Mucosa of gallbladder (tissue), 1 donor: ENCODE measurements at regions not wholly inside any gene's neighbourhood (a gene's known extent, or its start where the extent isn't known, plus 50 kb on each side); places are given as distances from the start of the nearest gene placed in this dataset.
"Not testable (repeated sequence)": the region's sequence is repeated elsewhere in the genome, so short reads cannot be mapped to it uniquely, and the experiment has no call there.

Experiments used
- DNase-seq: peaks from one replicate; pipeline ENCODE4 v3.0.0-alpha.2; 2020; ENCODE audit warnings: low spot score
- donor health status: DM: no; HTN: no; CAD: no.

- DNase-seq: no peak
These were observed 158.2 kb upstream of the RGS6 start for GRCh38 chr14:71773898-71774481.

GRCh38 chr14:71776471-71777360 lies 155.5 kb upstream of the RGS6 start:
- DNase-seq: no peak

- no peak for DNase-seq
These were observed 152.2 kb upstream of the RGS6 start for GRCh38 chr14:71780075-71780474.

- no peak for DNase-seq
These were observed 151.4 kb upstream of the RGS6 start for GRCh38 chr14:71780822-71781221.

GRCh38 chr14:71783088-71783487 lies 149.1 kb upstream of the RGS6 start:
- no peak for DNase-seq

GRCh38 chr14:71783786-71784185 lies 148.4 kb upstream of the RGS6 start:
- no peak for DNase-seq

- no peak for DNase-seq
These were observed 143.2 kb upstream of the RGS6 start for GRCh38 chr14:71789005-71789404.

- no peak for DNase-seq
These were observed 132.4 kb upstream of the RGS6 start for GRCh38 chr14:71799841-71800240.

- no peak for DNase-seq
These were observed 131.4 kb upstream of the RGS6 start for GRCh38 chr14:71800878-71801277.

- no peak for DNase-seq
These were observed 128.5 kb upstream of the RGS6 start for GRCh38 chr14:71803539-71804260.

GRCh38 chr14:71804992-71805391 lies 127.2 kb upstream of the RGS6 start:
- DNase-seq: no peak

GRCh38 chr14:71807049-71807448 lies 125.2 kb upstream of the RGS6 start:
- DNase-seq: not testable (repeated sequence)

GRCh38 chr14:71810800-71811199 lies 121.4 kb upstream of the RGS6 start:
- not testable (repeated sequence) for DNase-seq

GRCh38 chr14:71812693-71813092 lies 119.5 kb upstream of the RGS6 start:
- no peak for DNase-seq

GRCh38 chr14:71815110-71815509 lies 117.1 kb upstream of the RGS6 start:
- DNase-seq: no peak

GRCh38 chr14:71824816-71825215 lies 107.4 kb upstream of the RGS6 start:
- DNase-seq: no peak

- no peak for DNase-seq
These were observed 98.8 kb upstream of the RGS6 start for GRCh38 chr14:71833476-71833875.

- DNase-seq: no peak
These were observed 97.7 kb upstream of the RGS6 start for GRCh38 chr14:71834284-71835204.

GRCh38 chr14:71852181-71852580 lies 80.0 kb upstream of the RGS6 start:
- no peak for DNase-seq

GRCh38 chr14:71855399-71856036 lies 76.7 kb upstream of the RGS6 start:
- DNase-seq: peak; percentile 50
